Mesenchymal stem cell (in vitro differentiated cells and primary cell): ENCODE measurements at regions not wholly inside any gene's neighbourhood (a gene's known extent, or its start where the extent isn't known, plus 50 kb on each side); places are given as distances from the start of the nearest gene placed in this dataset.

Source experiments
- DNase-seq: peaks from one replicate; pipeline ENCODE4 v3.0.0-alpha.2; 2013
- H2AFZ ChIP-seq: one replicate; pipeline ENCODE4 v1.6.1; 2013; ENCODE audit warnings: low read depth, mild to moderate bottlenecking, control low read depth, inconsistent platforms, low read length, moderate library complexity
- H2AK5ac ChIP-seq: 2 replicates; pipeline ENCODE4 v1.6.1; 2013; ENCODE audit warnings: low read length, moderate library complexity, mild to moderate bottlenecking, inconsistent platforms; ENCODE audit not compliant: severe bottlenecking
- H2BK120ac ChIP-seq: one replicate; pipeline ENCODE4 v1.6.1; 2013; ENCODE audit warnings: low read depth, mild to moderate bottlenecking, inconsistent platforms, low read length, moderate library complexity
- H2BK12ac ChIP-seq, 2 experiments: one replicate each; pipeline ENCODE4 v1.6.1; 2013; ENCODE audit warnings: inconsistent platforms in 2 of 2, low read length in 2 of 2, mild to moderate bottlenecking in 2 of 2, moderate library complexity in 2 of 2, control low read depth in 1 of 2
- H2BK15ac ChIP-seq: one replicate; pipeline ENCODE4 v1.6.1; 2013; ENCODE audit warnings: mild to moderate bottlenecking, low read depth, inconsistent platforms; ENCODE audit not compliant: poor library complexity, severe bottlenecking
- H2BK5ac ChIP-seq: 2 replicates; pipeline ENCODE4 v1.6.1; 2013; ENCODE audit warnings: low read depth, mild to moderate bottlenecking, low read length, control low read depth, inconsistent platforms; ENCODE audit not compliant: poor library complexity, severe bottlenecking
- H3K14ac ChIP-seq, 2 experiments: one replicate each; pipeline ENCODE4 v1.6.1; 2013; ENCODE audit warnings: inconsistent platforms in 2 of 2, low read length in 2 of 2, control low read depth in 1 of 2, mild to moderate bottlenecking in 1 of 2, moderate library complexity in 1 of 2
- H3K18ac ChIP-seq, 2 experiments: one replicate each; pipeline ENCODE4 v1.6.1; 2013; ENCODE audit warnings: inconsistent platforms in 2 of 2, low read length in 2 of 2, control low read depth in 1 of 2, low read depth in 1 of 2, mild to moderate bottlenecking in 1 of 2
- H3K23ac ChIP-seq, 2 experiments: one replicate each; pipeline ENCODE4 v1.6.1; 2013; ENCODE audit warnings: inconsistent platforms in 2 of 2, low read length in 2 of 2, mild to moderate bottlenecking in 2 of 2, moderate library complexity in 2 of 2, control low read depth in 1 of 2
- H3K27ac ChIP-seq: 2 replicates; pipeline ENCODE4 v1.5.1; 2013; ENCODE audit warnings: mild to moderate bottlenecking, moderate library complexity, low read length, control low read depth, inconsistent platforms; ENCODE audit not compliant: poor library complexity, severe bottlenecking
- H3K27me3 ChIP-seq, 2 experiments: 2 replicates each; pipeline versions ENCODE4 v1.6.1 to v1.7.0; 2013; ENCODE audit warnings: low read length in 2 of 2, mild to moderate bottlenecking in 2 of 2, moderate library complexity in 2 of 2, control low read depth in 1 of 2, inconsistent platforms in 1 of 2; ENCODE audit not compliant: control insufficient read depth in 1 of 2, insufficient read depth in 1 of 2
- H3K36me3 ChIP-seq, 2 experiments: 2 replicates each; pipeline versions ENCODE4 v1.6.1 to v1.7.0; 2013; ENCODE audit warnings: low read length in 2 of 2, control low read depth in 1 of 2, inconsistent platforms in 1 of 2, low read depth in 1 of 2, mild to moderate bottlenecking in 1 of 2; ENCODE audit not compliant: insufficient read depth in 2 of 2, control insufficient read depth in 1 of 2
- H3K4ac ChIP-seq, 2 experiments: one replicate each; pipeline ENCODE4 v1.6.1; 2013; ENCODE audit warnings: inconsistent platforms in 2 of 2, low read length in 2 of 2, mild to moderate bottlenecking in 2 of 2, moderate library complexity in 2 of 2, control low read depth in 1 of 2, low read depth in 1 of 2
- H3K4me1 ChIP-seq: 2 replicates; pipeline ENCODE4 v1.6.1; 2013; ENCODE audit warnings: low read depth, low read length, control low read depth; ENCODE audit not compliant: control insufficient read depth, insufficient read depth
- H3K4me2 ChIP-seq: 2 replicates; pipeline ENCODE4 v1.6.1; 2013; ENCODE audit warnings: low read length, mild to moderate bottlenecking, inconsistent platforms; ENCODE audit not compliant: poor library complexity, severe bottlenecking
- H3K4me3 ChIP-seq, 2 experiments: 2 replicates each; pipeline versions ENCODE4 v1.5.1 to v1.7.0; 2013; ENCODE audit warnings: low read length in 2 of 2, mild to moderate bottlenecking in 2 of 2, control low read depth in 1 of 2, low read depth in 1 of 2; ENCODE audit not compliant: insufficient read depth in 1 of 2
- H3K79me1 ChIP-seq: replicated peaks from 2 replicates; pipeline ENCODE4 v1.6.1; 2013; ENCODE audit warnings: mild to moderate bottlenecking, control low read depth, low read length, inconsistent platforms; ENCODE audit not compliant: poor library complexity, severe bottlenecking
- H3K9ac ChIP-seq: 2 replicates; pipeline ENCODE4 v1.7.0; 2013; ENCODE audit warnings: mild to moderate bottlenecking, low read length, moderate library complexity
- H3K9me3 ChIP-seq: 2 replicates; pipeline ENCODE4 v1.7.0; 2013; ENCODE audit warnings: mild to moderate bottlenecking, low read length; ENCODE audit not compliant: control insufficient read depth
- H4K8ac ChIP-seq: one replicate; pipeline ENCODE4 v1.6.1; 2013; ENCODE audit warnings: inconsistent platforms, mild to moderate bottlenecking, low read length, moderate library complexity
- H4K91ac ChIP-seq: one replicate; pipeline ENCODE4 v1.6.1; 2013; ENCODE audit warnings: mild to moderate bottlenecking, low read length, inconsistent platforms
- WGBS: methylation state at CpG from one replicate; pipeline ENCODE4 v1.1.7; 2013; ENCODE audit warnings: mixed read lengths; 5-methylcytosine and 5-hydroxymethylcytosine counted together

- no peaks in the 10 kb centered on the region for H3K79me1 ChIP-seq
- H4K91ac ChIP-seq, result no peak overlapping the region
- H2AK5ac ChIP-seq, result no peak overlapping the region
- no peaks in the 10 kb centered on the region for H3K36me3 ChIP-seq
- H3K9me3 ChIP-seq, result no peaks in the 10 kb centered on the region
- no peak overlapping the region for H3K14ac ChIP-seq
- no peaks in the 10 kb centered on the region for H3K27me3 ChIP-seq
- no peak overlapping the region for H3K18ac ChIP-seq
- H3K4me3 ChIP-seq, result no peak overlapping the region
- no peak overlapping the region for H2BK12ac ChIP-seq
- no peak overlapping the region for H2BK15ac ChIP-seq
- WGBS, result 94% methylated on average over 2 of the region's 2 CpGs
- H4K8ac ChIP-seq, result no peak overlapping the region
- H3K4me1 ChIP-seq, result no peaks in the 10 kb centered on the region
- H3K4me2 ChIP-seq, result no peak overlapping the region
- no peak overlapping the region for H3K27ac ChIP-seq
- no peak overlapping the region for H2AFZ ChIP-seq
- no peak overlapping the region for H3K4ac ChIP-seq
- no peak overlapping the region for H2BK120ac ChIP-seq
- H3K23ac ChIP-seq, result no peak overlapping the region
- no peak overlapping the region for H3K9ac ChIP-seq
- H2BK5ac ChIP-seq, result no peak overlapping the region
- DNase-seq, result no peak
These were observed 543.8 kb downstream of the TNS1 start for GRCh38 chr2:217459016-217459415.

GRCh38 chr2:217456016-217456415, 546.8 kb downstream of the TNS1 start:
- no peaks in the 10 kb centered on the region for H3K36me3 ChIP-seq
- no peak overlapping the region for H2BK120ac ChIP-seq
- H4K91ac ChIP-seq, result no peak overlapping the region
- no peak overlapping the region for H2AK5ac ChIP-seq
- H3K23ac ChIP-seq, result no peak overlapping the region
- H3K9ac ChIP-seq, result no peak overlapping the region
- no peak overlapping the region for H3K4me3 ChIP-seq
- H3K79me1 ChIP-seq, result no peaks in the 10 kb centered on the region
- no peak overlapping the region for H3K14ac ChIP-seq
- no peaks in the 10 kb centered on the region for H3K27me3 ChIP-seq
- 74% methylated on average over 1 of the region's 2 CpGs for WGBS
- H3K27ac ChIP-seq, result no peak overlapping the region
- no peaks in the 10 kb centered on the region for H3K9me3 ChIP-seq
- no peak overlapping the region for H3K4me2 ChIP-seq
- no peak overlapping the region for H2AFZ ChIP-seq
- no peak overlapping the region for H2BK12ac ChIP-seq
- H2BK5ac ChIP-seq, result no peak overlapping the region
- DNase-seq, result no peak
- H3K18ac ChIP-seq, result no peak overlapping the region
- no peak overlapping the region for H2BK15ac ChIP-seq
- H3K4me1 ChIP-seq, result peaks cover 6% of the 10 kb centered on the region
- H4K8ac ChIP-seq, result no peak overlapping the region
- H3K4ac ChIP-seq, result no peak overlapping the region

- no peak overlapping the region for H3K23ac ChIP-seq
- WGBS, result 88% methylated on average over 1 of the region's 1 CpG
- no peak overlapping the region for H3K27ac ChIP-seq
- DNase-seq, result no peak
- H4K8ac ChIP-seq, result no peak overlapping the region
- H2BK15ac ChIP-seq, result no peak overlapping the region
- H2AFZ ChIP-seq, result no peak overlapping the region
- H3K4ac ChIP-seq, result no peak overlapping the region
- H3K9me3 ChIP-seq, result no peaks in the 10 kb centered on the region
- no peak overlapping the region for H3K9ac ChIP-seq
- no peak overlapping the region for H3K4me2 ChIP-seq
- no peak overlapping the region for H3K18ac ChIP-seq
- H3K36me3 ChIP-seq, result no peaks in the 10 kb centered on the region
- no peak overlapping the region for H2BK5ac ChIP-seq
- H3K4me3 ChIP-seq, result no peak overlapping the region
- no peaks in the 10 kb centered on the region for H3K27me3 ChIP-seq
- no peaks in the 10 kb centered on the region for H3K79me1 ChIP-seq
- no peak overlapping the region for H3K14ac ChIP-seq
- no peak overlapping the region for H2BK12ac ChIP-seq
- no peak overlapping the region for H2BK120ac ChIP-seq
- H4K91ac ChIP-seq, result no peak overlapping the region
- peaks cover 6% of the 10 kb centered on the region for H3K4me1 ChIP-seq
- H2AK5ac ChIP-seq, result no peak overlapping the region
These were observed 549.9 kb downstream of the TNS1 start for GRCh38 chr2:217452928-217453327.

- 73% methylated on average over 2 of the region's 3 CpGs for WGBS
- Histone ChIP-seq H2BK5ac (no peak overlapping the region), H2BK120ac (no peak overlapping the region)
These were observed 551.1 kb downstream of the TNS1 start for GRCh38 chr2:217451666-217452065.

More at GRCh38 chr2:217451666-217452065, 551.1 kb downstream of the TNS1 start:
- no peak overlapping the region for H3K4me3 ChIP-seq
- DNase-seq, result peak; percentile 61
- no peak overlapping the region for H2BK12ac ChIP-seq
- H3K4me1 ChIP-seq, result peaks cover 6% of the 10 kb centered on the region
- no peaks in the 10 kb centered on the region for H3K36me3 ChIP-seq
- no peak overlapping the region for H4K8ac ChIP-seq
- no peak overlapping the region for H3K18ac ChIP-seq
- no peak overlapping the region for H2AK5ac ChIP-seq
- no peak overlapping the region for H3K23ac ChIP-seq
- H3K4ac ChIP-seq, result no peak overlapping the region
- no peak overlapping the region for H2BK15ac ChIP-seq
- H3K9ac ChIP-seq, result no peak overlapping the region
- H3K79me1 ChIP-seq, result no peaks in the 10 kb centered on the region
- no peak overlapping the region for H2AFZ ChIP-seq
- H3K14ac ChIP-seq, result no peak overlapping the region
- H3K9me3 ChIP-seq, result no peaks in the 10 kb centered on the region
- no peak overlapping the region for H4K91ac ChIP-seq
- H3K4me2 ChIP-seq, result no peak overlapping the region
- no peaks in the 10 kb centered on the region for H3K27me3 ChIP-seq
- no peak overlapping the region for H3K27ac ChIP-seq
